ENCODE measurements at regions not wholly inside any gene's neighbourhood (a gene's known extent, or its start where the extent isn't known, plus 50 kb on each side); places are given as distances from the start of the nearest gene placed in this dataset.

GRCh38 chr3:162329514-162329913 is 832.9 kb downstream of the OTOL1 start:
- TF ChIP-seq CTCF (IDR thresholded peaks at IDR 0.05) = no peak
- no peak for TF ChIP-seq POLR2A (IDR thresholded peaks at IDR 0.05)
